GM18867 (cell line): ENCODE measurements at regions not wholly inside any gene's neighbourhood (a gene's known extent, or its start where the extent isn't known, plus 50 kb on each side); places are given as distances from the start of the nearest gene placed in this dataset.

ENCODE experiments used
- ATAC-seq: cut with Tn5 transposase; IDR thresholded peaks from one replicate; pipeline ENCODE4 v1.9.1; 2021; ENCODE audit warnings: mild to moderate bottlenecking, moderate library complexity; ENCODE audit not compliant: unreplicated experiment

DNA sequence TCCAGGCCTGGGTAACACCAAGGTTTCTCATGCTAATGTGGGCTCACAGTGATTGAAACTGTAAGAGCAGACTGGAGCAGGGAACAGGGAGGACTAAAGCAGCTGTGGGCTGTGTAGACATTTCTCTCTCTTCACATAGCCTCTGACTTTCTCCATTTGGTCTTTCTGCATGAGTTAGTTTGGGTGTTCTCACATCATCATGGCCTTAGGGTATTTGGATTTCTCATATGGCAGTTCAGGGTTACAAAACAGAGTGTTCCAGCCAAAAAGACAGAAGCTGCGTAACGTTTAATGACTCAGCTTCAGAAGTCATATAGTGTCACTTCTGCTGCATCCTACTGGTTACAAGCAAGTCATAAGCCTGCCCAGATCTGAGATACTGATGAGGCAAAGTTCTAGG lies 52.0 kb upstream of the OSBPL8 start:
- ATAC-seq = no peak

DNA sequence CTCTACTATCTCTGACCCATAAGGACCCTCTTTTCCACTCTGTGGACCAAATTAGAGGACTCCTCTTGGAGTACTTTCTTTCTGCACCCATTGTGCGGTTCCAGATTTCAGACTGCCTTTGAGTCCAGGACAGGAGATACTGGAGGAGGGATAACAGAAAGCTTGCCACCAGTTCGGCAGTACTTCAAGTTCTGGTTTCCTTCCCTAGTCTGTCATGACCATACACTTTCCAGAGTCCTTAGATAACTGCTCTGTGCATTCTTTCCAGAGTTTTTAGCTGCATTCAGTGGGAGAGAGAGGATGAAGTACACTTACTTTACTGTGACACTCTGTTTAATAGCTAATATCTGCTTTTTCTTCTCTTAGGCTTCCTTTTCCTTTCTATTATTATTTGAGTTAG lies 54.8 kb upstream of the OSBPL8 start:
- ATAC-seq = no peak

DNA sequence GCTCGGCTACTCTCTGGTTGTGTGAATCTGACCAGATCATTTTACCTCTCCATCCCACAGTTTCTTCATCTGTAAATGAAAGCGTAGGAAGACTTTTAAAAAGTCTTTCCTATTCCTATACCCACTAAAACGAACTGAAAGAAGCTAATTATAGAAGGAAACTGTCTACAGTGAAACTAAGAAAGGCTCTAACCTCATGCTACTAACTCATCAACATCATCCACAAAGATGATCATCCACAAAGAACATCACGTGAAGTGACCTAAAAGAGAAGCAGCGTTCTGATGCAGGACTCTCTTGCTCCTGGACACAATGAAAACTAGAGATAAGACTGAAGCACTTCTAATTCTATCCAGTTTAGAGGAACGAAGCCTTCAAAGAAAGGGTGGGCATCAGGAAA lies 58.5 kb upstream of the OSBPL8 start:
- no peak for ATAC-seq

DNA sequence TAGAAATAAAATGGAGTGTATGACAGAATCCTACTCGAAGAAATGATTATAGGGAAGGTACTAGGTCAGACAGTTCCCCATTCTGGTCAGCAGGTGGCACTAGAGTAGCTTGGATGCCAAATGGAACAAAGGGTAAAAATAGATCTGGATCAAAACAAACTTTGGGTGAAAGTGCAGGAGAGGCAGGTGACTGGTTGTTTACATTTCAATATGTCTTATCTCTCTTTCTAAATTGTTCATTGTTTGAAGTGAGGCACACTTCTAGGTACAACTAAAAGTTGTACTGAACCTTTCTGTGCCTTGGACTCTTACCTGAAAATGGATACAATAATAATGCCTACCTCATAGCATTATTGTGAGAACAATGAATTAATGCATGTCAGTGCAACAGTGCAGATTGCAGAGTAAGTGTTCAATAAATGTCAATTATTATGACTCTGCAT lies 62.0 kb upstream of the OSBPL8 start:
- peak; percentile 85 for ATAC-seq

DNA sequence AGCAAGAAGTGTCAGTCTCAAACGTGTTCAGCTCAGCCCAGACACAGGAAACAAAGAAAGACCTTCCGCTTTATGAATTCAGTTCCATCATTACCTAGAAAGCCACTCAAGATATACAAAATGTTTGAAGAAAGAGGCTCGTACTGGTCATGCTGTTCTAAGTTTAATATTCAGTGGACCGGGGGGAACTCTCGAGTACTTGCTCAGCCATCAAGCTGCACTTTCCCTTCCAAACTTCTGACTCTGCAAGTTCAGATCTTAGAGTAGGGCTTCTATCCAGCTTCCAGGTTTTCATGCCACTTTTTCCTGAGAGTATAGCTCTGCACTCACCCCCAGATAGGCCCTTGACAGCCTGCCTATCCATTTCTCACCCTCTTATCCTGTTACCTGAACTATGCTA lies 62.8 kb upstream of the OSBPL8 start:
- no peak for ATAC-seq

DNA sequence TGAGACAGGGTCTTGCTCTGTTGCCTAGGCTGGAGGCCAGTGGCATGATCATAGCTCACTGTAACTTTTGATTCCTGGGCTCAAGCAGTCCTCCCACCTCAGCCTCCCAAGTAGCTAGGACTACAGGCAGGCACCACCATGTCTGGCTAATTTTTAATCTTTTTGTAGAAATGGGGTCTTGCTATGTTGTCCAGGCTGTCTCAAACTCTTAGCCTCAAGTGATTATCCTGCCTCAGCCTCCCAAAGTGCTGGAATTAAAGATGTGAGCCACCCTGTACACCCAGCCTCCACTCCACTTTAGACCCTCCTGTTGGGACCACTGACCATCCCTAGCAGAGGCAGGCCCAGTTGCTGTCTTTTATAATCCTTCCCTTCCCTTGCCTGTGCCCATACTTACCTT lies 63.3 kb upstream of the OSBPL8 start:
- no peak for ATAC-seq

DNA sequence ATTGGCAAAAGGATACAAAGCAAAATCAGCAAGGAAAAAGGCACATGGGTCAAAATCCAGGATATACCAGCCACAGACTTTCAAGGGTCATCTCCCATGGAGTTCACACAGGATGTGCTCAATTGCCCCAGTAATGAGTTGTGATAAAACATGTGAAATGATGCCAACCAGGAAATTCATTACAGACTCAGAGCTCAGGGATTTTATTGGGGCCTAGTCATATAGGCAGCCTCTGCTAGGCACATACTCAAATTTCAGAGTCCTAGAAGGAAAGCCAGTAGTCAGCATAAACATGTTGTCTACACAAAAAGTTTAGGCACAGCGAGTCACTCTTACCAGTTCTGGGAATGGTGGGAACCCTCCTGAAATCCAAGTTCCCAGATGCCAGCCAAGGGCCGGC lies 64.4 kb upstream of the OSBPL8 start:
- no peak for ATAC-seq

DNA sequence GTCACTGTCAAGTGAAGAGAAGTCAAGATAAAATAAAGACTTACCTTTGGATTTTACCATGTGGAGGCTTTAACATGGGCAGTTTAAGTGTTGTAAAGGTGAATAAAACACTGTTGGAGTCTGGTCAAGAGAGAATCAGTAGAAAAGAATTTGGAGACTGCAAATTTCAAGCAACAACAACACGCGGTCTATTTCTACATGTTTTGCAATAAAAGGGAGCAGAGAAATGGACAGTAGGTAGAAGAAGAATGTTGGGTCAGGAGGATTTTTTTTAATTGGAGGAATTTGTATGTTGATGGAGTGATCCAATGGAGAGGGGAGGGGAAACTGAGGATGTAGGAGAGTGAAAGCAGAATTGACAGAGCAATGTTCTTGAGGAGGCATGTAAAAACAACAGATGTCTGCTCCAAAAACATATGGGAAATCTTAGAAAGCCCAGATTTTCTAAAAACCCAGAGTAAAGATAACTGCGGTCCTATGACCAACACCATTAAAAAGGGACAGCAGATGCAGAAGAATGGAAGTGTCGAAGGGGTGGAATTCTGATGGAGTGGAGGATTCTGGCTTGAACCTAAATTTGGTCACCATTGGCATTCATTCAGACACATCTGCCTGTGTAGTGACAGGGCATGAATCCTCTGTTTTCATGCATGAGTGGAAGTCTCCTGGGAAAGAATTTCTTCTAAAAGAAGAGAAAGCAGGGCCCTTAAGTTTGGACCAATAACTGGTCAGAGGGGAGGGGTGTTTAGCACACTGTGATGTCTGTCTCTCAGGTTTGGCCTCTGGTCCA lies 68.0 kb upstream of the OSBPL8 start:
- no peak for ATAC-seq

DNA sequence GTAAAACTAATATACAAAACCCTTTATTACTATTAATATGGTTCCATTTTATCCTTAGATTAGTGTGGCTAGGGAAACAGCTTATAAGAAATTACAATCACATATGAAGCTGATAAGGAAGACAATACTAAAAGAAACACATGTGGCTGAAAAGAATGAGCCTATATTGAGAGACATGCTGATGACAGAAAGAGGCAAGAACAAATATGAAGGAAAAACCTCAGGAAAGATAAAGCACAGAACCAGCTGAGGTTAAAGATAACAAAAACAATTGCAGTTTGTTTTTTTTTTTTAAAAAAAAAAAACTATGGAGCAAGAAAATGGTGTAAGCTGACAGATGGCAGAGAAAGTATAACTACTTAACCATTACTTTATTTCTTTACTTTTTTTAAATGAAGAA lies 69.2 kb upstream of the OSBPL8 start:
- ATAC-seq = no peak

DNA sequence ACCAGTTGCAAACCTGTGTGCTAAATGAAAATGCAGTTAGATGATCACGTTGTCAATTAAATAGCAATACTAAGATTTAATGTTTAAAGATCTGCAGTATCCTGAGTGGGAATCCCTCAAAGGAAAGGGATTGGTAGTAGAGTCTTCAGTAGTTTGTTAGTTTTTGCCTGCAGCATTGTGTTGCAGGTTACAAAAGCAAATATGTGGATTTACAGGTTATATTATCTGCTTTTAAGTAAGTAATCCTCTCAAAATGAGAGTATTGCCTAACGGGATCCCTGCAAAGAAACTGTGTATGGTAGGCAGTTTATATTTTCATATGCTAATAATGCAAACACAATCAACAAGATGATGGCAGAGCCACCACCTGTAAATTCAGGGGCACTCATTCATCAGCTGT lies 72.2 kb upstream of the OSBPL8 start:
- ATAC-seq = no peak

DNA sequence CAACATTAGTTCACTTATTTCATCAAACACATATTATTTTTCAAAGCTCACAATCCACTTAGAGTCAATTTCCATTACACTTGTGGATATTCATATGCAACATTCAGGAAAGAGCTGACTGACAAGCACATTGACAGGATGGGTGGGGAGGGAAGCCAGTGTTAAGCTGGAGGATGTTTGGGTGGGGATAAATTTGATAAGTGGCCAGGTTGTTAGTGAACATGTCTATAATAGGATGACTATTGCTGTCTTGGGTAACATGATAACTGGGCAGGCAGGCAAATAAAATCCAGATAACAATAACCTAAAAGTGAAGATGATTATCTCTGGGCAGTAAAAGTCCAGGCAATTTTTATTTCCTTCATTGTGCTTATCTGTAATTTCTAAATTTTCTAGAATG lies 73.8 kb upstream of the OSBPL8 start:
- no peak for ATAC-seq

DNA sequence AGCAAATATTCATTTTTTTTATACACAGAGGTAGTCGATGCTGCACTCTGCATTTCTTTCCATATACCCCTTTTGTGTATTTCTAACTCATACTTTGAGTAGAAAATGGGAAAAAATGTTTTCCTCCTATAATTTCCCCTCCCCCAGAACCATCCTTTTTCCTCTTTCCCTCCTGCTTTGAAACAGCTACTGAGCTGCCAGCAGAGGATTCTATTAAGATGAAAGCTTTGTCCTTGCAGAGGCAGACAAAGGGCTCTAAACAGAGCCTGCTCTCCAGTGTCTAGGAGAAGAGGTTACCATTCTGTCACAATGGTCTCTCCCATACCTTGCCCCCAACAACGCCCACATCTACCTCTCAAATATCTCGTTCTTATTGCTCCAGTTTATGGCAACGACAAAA lies 74.6 kb upstream of the OSBPL8 start:
- no peak for ATAC-seq

DNA sequence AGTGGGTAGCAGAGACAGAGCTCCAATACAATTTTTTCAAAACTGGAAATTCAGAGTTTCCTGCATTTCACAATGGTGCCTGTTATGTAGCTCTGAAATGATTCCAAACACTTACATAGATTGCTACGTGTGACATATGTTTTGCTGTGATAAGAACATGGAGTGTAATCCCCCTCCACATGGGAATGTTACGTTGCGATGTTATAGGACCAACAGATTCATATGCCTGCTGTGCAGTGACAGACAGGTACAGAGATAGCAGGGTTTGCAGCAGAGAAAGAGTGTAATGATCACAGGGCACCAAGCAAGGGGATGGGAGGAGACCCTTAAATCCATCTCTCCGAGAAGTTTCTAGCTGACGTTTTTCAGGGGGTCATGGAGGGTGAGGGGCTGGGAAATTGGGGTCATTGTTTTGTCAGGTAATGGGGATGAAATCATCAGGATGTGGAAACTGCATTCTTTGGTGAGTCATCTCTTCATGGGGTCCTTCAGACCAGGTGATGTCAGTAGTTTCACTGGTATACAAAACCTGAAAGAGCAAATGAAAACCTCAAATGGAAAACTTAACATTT lies 76.6 kb upstream of the OSBPL8 start:
- ATAC-seq = no peak

DNA sequence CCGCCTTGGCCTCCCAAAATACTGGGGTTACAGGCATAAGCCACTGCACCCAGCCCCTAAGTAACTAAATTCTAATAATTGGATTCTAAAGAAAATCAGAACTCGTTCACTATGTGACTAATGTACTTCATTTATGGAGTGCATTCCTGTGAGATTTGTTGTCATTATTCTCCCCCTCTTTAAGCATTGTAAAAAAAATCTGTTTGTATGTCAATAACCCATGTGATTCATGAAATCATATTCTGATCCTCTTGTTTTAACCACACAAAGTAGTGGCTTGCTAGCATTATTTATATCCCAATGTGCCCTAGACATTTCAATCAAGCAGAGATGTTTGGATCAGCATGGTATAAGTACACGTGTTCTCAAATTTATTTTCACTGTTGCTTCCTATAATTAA lies 78.2 kb upstream of the OSBPL8 start:
- ATAC-seq = no peak

DNA sequence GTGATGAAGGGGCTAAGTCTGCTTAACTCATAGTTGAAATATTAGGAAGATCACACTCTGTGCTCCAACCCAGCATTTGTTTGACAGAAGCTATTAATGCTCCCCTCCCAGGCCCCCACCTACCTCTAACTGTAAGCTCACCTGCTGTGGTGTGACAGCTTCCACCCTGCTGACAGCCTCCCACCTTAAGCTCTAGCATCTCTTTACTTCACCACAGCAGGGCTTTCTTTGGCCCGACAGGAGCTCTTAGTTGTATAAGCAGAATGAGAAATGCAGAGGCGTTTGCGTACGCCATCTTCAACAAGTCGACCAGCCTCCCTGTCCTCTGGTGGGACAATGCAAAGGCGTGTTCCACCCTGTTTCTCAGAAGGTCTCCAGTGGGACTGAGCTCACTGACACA lies 80.1 kb upstream of the OSBPL8 start:
- no peak for ATAC-seq

DNA sequence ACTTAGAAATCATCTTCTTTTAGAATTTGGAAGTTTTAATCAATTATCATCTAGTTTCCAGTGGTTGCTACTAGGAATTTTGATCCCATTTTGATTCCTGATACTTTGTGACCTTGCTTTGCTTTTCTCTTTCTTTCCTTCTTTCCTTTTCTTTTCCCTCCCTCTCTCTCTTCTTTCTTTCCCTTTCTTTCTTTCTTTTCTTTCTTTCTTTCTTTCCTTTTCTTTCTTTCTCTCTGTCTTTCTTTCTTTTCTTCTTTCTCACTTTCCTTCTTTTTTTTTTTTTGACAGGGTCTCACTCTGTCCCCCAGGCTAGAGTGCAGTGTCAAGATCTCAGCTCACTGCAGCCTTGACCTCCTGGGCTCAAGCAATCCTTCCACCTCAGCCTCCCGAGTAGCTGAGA lies 81.5 kb upstream of the OSBPL8 start:
- ATAC-seq = no peak

DNA sequence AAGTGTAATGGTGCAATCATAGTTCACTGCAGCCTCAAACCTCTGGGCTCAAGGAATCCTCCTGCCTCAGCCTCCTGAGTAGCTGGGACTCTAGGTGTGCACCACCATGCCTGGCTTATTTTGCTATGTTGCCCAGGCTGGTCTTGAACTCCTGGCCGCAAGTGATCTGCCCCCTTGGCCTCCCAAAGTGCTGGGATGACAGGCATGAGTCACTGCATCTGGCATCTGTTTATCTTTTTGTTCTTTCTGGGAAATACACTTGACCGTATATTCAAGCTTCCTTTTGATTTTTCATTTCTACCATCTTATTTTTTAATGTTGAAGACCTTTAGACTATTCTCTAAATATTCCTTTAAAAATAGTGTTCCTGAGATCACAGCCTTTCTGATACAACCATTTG lies 82.4 kb upstream of the OSBPL8 start:
- ATAC-seq = no peak

DNA sequence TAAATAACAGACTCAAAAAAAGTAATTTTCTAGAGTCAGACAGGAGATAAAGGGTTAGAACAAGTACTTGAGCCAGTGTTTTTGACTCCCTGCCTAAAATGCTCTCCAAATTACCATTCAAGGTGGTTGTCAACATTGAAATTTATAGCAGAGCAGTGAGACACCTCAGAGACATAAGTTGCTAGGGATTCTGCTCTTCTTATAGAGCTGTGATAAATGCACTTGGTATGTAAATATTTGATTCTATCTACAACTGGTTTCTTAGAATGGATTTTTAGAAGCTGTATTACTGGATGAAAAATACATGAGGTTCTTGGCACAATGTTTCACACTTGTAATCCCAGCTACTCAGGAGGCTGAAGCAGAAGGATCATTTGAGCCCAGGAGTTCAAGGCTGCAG lies 83.9 kb upstream of the OSBPL8 start:
- ATAC-seq = no peak

DNA sequence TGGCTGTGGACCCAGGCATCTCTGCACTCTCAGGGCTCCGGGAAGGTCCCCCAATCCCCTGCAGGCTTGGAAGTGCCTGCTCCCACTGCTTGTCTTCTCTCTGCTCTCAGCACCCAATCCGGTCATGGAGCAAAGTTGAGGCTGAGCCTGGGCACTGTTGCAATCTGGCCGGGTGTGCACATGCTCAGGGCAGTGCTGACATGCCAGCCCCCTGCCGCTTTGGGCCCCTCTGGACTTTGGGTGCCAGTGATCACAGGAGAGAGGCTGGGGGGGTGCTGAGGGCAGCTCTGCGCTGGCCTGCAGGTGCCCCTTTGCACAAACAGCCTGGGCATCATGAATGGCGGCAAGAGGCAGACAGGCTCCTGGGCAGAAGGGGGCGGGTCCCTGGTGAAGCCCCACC lies 85.4 kb upstream of the OSBPL8 start:
- no peak for ATAC-seq

DNA sequence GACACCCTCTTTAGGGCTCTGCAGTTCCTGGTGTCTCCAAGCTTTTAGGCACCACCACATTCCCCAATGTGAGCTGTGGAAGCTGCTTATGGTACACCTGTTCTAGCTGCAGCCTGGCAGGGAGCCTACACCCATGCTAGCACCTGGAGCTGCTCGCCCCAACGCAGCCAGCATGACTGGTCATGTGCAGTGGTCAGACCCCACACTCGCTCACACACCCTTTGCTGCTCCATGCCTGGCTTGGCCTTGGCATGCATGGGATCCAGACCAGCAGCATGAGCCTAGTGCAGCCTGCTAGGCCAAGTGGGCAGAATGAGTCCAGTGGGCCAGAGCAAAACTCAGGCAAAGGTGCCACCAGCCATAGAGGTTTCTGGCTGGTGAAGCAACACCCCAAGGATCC lies 86.4 kb upstream of the OSBPL8 start:
- ATAC-seq = no peak

DNA sequence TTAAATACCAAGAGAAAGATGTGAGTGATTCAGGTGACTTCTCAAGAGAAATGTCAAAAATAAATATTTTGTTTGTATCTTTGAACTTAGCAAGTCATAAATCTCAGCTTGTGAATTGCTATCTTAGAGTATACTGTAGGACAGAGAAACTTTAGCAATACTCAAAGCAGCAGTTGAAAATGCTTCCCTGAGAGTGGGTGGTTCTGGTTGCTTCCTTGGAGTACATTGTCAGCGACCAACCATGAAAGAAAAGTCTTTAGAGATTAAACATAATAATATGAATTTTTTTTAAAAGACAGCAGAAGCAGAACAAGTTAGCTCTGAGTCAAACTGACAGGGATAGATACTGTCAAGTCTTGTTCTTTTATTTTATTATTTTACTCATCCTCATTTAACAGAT lies 86.8 kb upstream of the OSBPL8 start:
- ATAC-seq = no peak

DNA sequence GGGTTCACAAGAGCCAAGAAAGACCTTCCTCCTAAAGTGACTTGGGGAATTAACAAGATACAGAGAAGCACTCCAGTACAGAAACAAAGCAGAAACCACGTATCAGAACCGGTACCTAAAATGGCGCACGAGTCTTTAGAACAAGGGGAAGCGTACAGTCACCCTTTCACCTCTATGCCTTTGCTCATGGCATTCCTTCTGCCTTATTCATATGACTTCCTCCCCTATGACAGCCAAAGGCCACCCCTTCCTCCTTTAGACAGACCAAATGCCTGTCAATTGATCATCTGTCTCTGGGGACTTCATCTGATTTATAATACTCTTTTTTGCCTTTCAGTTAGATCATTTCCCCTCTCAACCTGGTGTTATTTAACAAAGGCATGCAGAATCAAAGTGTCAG lies 89.5 kb upstream of the OSBPL8 start:
- ATAC-seq = no peak

DNA sequence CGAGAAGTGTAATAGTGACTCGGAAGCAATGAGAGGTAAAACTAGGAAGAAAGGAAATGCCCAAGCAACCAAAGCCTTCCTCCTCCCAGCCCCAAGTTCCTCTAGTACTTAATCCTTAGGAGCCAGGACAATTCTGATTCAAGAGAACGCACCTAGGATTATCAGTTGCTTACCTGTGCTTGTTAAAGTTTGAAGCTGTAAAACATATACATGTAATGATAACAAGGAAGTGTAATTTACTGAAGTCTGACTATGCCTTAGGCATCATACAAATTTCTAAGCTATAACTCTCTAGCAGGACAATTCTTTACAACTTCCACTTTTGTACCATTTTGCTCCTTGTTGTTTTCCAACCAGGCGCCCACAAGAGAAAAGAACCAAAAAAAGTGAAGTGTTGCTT lies 92.8 kb upstream of the OSBPL8 start:
- no peak for ATAC-seq
